ENCODE measurements at regions not wholly inside any gene's neighbourhood (a gene's known extent, or its start where the extent isn't known, plus 50 kb on each side); places are given as distances from the start of the nearest gene placed in this dataset.
"Not testable (repeated sequence)": the region's sequence is repeated elsewhere in the genome, so short reads cannot be mapped to it uniquely, and the experiment has no call there.

- DNase-seq: no peak
Measured at GRCh38 chr12:105595440-105595839, 264.9 kb downstream of the C12orf75 start.

GRCh38 chr12:105596731-105597130, 266.2 kb downstream of the C12orf75 start:
- DNase-seq: no peak

GRCh38 chr12:105598031-105598430, 267.5 kb downstream of the C12orf75 start:
- DNase-seq: no peak

GRCh38 chr12:105600911-105601545, 270.5 kb downstream of the C12orf75 start:
- DNase-seq: no peak

- DNase-seq: not testable (repeated sequence)
Measured at GRCh38 chr12:105602312-105602711, 271.8 kb downstream of the C12orf75 start.

GRCh38 chr12:105604281-105604680, 273.8 kb downstream of the C12orf75 start:
- DNase-seq: not testable (repeated sequence)

- DNase-seq: not testable (repeated sequence)
Measured at GRCh38 chr12:105606613-105607012, 276.1 kb downstream of the C12orf75 start.

GRCh38 chr12:105609001-105609400, 278.5 kb downstream of the C12orf75 start:
- DNase-seq: not testable (repeated sequence)

GRCh38 chr12:105610459-105610858, 280.0 kb downstream of the C12orf75 start:
- no peak for DNase-seq

GRCh38 chr12:105611340-105611739, 280.8 kb downstream of the C12orf75 start:
- no peak for DNase-seq

- DNase-seq: no peak
Measured at GRCh38 chr12:105613269-105613668, 282.8 kb downstream of the C12orf75 start.

GRCh38 chr12:105613887-105614286, 283.4 kb downstream of the C12orf75 start:
- no peak for DNase-seq

- DNase-seq: no peak
Measured at GRCh38 chr12:105616971-105617540, 286.6 kb downstream of the C12orf75 start.

GRCh38 chr12:105622220-105622619, 291.7 kb downstream of the C12orf75 start:
- DNase-seq: no peak

GRCh38 chr12:105622846-105623736, 292.6 kb downstream of the C12orf75 start:
- no peak for DNase-seq

GRCh38 chr12:105626653-105627052, 296.2 kb downstream of the C12orf75 start:
- no peak for DNase-seq

- no peak for DNase-seq
Measured at GRCh38 chr12:105637470-105637869, 307.0 kb downstream of the C12orf75 start.

GRCh38 chr12:105640761-105641160, 310.3 kb downstream of the C12orf75 start:
- no peak for DNase-seq

GRCh38 chr12:105641749-105642148, 311.3 kb downstream of the C12orf75 start:
- DNase-seq: no peak

- no peak for DNase-seq
Measured at GRCh38 chr12:105644770-105645169, 314.3 kb downstream of the C12orf75 start.

GRCh38 chr12:105654606-105655005, 324.1 kb downstream of the C12orf75 start:
- DNase-seq: no peak

GRCh38 chr12:105658389-105658788, 327.9 kb downstream of the C12orf75 start:
- no peak for DNase-seq

- DNase-seq: no peak
Measured at GRCh38 chr12:105659355-105660075, 329.0 kb downstream of the C12orf75 start.
